K562 (cell line): ENCODE measurements at regions not wholly inside any gene's neighbourhood (a gene's known extent, or its start where the extent isn't known, plus 50 kb on each side); places are given as distances from the start of the nearest gene placed in this dataset.

Experiments used
- CBX2 ChIP-seq: fragments of 200-600 bp; sonication (generic); IDR thresholded peaks from one replicate; pipeline ENCODE4 v1.6.1; 2012; ENCODE audit warnings: mild to moderate bottlenecking, low read length, inconsistent platforms; ENCODE audit not compliant: insufficient read depth, poor library complexity, severe bottlenecking
- CXXC5 ChIP-seq: fragments of 250-450 bp; sonication (Bioruptor Pico); IDR thresholded peaks from 2 replicates; pipeline ENCODE4 v1.8.0; 2022; ENCODE audit warnings: inconsistent platforms, mild to moderate bottlenecking, moderate library complexity
- ELK3 ChIP-seq: fragments of 450-650 bp; formaldehyde crosslinking; IDR thresholded peaks from 2 replicates; pipeline ENCODE4 v1.4.0; 2020; ENCODE audit warnings: mild to moderate bottlenecking
- FOXJ3 ChIP-seq: sonication (generic); formaldehyde crosslinking; IDR thresholded peaks from 2 replicates; pipeline ENCODE4 v1.4.0; 2020; ENCODE audit warnings: mild to moderate bottlenecking, missing genetic modification reagents
- HDAC2 ChIP-seq: fragments of 450-650 bp; IDR thresholded peaks from 2 replicates; pipeline ENCODE4 v1.6.1; 2016; ENCODE audit warnings: mild to moderate bottlenecking
- JUN ChIP-seq, 2 experiments: sonication (generic) in 1 of 2; formaldehyde crosslinking in 1 of 2; IDR thresholded peaks; 2 replicates each; pipeline versions ENCODE4 v1.6.1 to v1.8.0; 2012 to 2022; ENCODE audit warnings: borderline replicate concordance in 2 of 2, mild to moderate bottlenecking in 2 of 2, improper control_type of control experiment in 1 of 2, low read depth in 1 of 2, low read length in 1 of 2, missing genetic modification reagents in 1 of 2
- JUND ChIP-seq, 2 experiments: IDR thresholded peaks; 2 replicates in 1 of 2; 3 replicates in 1 of 2; pipeline ENCODE4 v1.6.1; 2011; ENCODE audit warnings: borderline replicate concordance in 2 of 2, low read depth in 2 of 2, low read length in 2 of 2, improper control_type of control experiment in 1 of 2, missing biosample characterization in 1 of 2, missing genetic modification characterization in 1 of 2, missing genetic modification reagents in 1 of 2
- KAT8 ChIP-seq: fragments of 450-650 bp; IDR thresholded peaks from 2 replicates; pipeline ENCODE4 v1.6.1; 2016; ENCODE audit warnings: low read depth, mild to moderate bottlenecking
- NR2C1 ChIP-seq, 2 experiments: fragments of 450-650 bp; IDR thresholded peaks; 2 replicates each; pipeline ENCODE4 v1.6.1; 2017; ENCODE audit warnings: mild to moderate bottlenecking in 2 of 2, antibody characterized with exemption in 1 of 2, inconsistent platforms in 1 of 2, missing compliant biosample characterization in 1 of 2, missing genetic modification characterization in 1 of 2
- PKNOX1 ChIP-seq: fragments of 450-650 bp; IDR thresholded peaks from 2 replicates; pipeline ENCODE4 v1.6.1; 2016
- POLR2A ChIP-seq: fragments of 450-650 bp; conservative IDR thresholded peaks from 2 replicates; pipeline ENCODE4 v1.6.1; 2016
- STAG1 ChIP-seq: sonication (generic); formaldehyde crosslinking; IDR thresholded peaks from 2 replicates; pipeline ENCODE4 v1.5.0; 2020; ENCODE audit warnings: missing genetic modification reagents, borderline replicate concordance
- TCF7 ChIP-seq: sonication (generic); IDR thresholded peaks from 2 replicates; pipeline ENCODE4 v1.6.1; 2016; ENCODE audit warnings: antibody characterized with exemption, borderline replicate concordance
- TFAP4 ChIP-seq: sonication (generic); formaldehyde crosslinking; IDR thresholded peaks from 2 replicates; pipeline ENCODE4 v1.8.0; 2022; ENCODE audit warnings: missing genetic modification reagents, mild to moderate bottlenecking, moderate library complexity, borderline replicate concordance
- XRCC5 ChIP-seq: fragments of 200-400 bp; formaldehyde crosslinking; IDR thresholded peaks from 2 replicates; pipeline ENCODE4 v1.6.1; 2017; ENCODE audit warnings: low read depth, mild to moderate bottlenecking, low read length
- ZEB2 ChIP-seq: fragments of 450-650 bp; IDR thresholded peaks from 2 replicates; pipeline ENCODE4 v1.6.1; 2016
- ZNF140 ChIP-seq: fragments of 250-450 bp; sonication (Bioruptor Pico); IDR thresholded peaks from 2 replicates; pipeline ENCODE4 v1.8.0; 2021; ENCODE audit warnings: moderate library complexity, mild to moderate bottlenecking, inconsistent platforms
- ZNF23 ChIP-seq: fragments of 250-450 bp; sonication (Bioruptor Pico); IDR thresholded peaks from 2 replicates; pipeline ENCODE4 v1.4.0; 2020; ENCODE audit warnings: mild to moderate bottlenecking
- ZNF589 ChIP-seq: fragments of 200-800 bp; sonication (Bioruptor generic); IDR thresholded peaks from 2 replicates; pipeline ENCODE4 v1.6.1; 2016; ENCODE audit warnings: low read depth, missing genetic modification characterization, missing compliant biosample characterization
- ZNF717 ChIP-seq: fragments of 250-450 bp; sonication (Bioruptor Pico); IDR thresholded peaks from 2 replicates; pipeline ENCODE4 v1.5.0; 2021
- TF ChIP-seq, protein P1 (sequence below): fragments of 450-650 bp; IDR thresholded peaks from 2 replicates; pipeline ENCODE4 v1.6.1; 2018; ENCODE audit warnings: mild to moderate bottlenecking, low read depth; ENCODE audit not compliant: partially characterized antibody
- TF ChIP-seq, protein P2 (sequence below): fragments of 450-650 bp; formaldehyde crosslinking; IDR thresholded peaks from 2 replicates; pipeline ENCODE4 v1.4.0; 2022; ENCODE audit warnings: mild to moderate bottlenecking, moderate library complexity

- TF ChIP-seq ZEB2: peak; percentile 64; the same call in 1 of the 2 replicates
- no peak for TF ChIP-seq ZNF140
- no peak for TF ChIP-seq CBX2
- no peak for TF ChIP-seq STAG1 (CRISPR knock-in tag)
- no peak for TF ChIP-seq PKNOX1
- no peak for TF ChIP-seq XRCC5
- no peak; the same call in 1 of the 2 replicates for TF ChIP-seq CXXC5 (CRISPR knock-in tag)
- peak; percentile 27; the same call in 1 of the 2 replicates for TF ChIP-seq JUND (IDR thresholded peaks at IDR 0.05; ENCODE audit: borderline replicate concordance, low read depth, low read length)
- no peak; the same call in 2 of the 3 replicates for TF ChIP-seq JUND (tag; IDR thresholded peaks at IDR 0.05; ENCODE audit: borderline replicate concordance, low read depth, low read length)
- TF ChIP-seq, protein P1, sequence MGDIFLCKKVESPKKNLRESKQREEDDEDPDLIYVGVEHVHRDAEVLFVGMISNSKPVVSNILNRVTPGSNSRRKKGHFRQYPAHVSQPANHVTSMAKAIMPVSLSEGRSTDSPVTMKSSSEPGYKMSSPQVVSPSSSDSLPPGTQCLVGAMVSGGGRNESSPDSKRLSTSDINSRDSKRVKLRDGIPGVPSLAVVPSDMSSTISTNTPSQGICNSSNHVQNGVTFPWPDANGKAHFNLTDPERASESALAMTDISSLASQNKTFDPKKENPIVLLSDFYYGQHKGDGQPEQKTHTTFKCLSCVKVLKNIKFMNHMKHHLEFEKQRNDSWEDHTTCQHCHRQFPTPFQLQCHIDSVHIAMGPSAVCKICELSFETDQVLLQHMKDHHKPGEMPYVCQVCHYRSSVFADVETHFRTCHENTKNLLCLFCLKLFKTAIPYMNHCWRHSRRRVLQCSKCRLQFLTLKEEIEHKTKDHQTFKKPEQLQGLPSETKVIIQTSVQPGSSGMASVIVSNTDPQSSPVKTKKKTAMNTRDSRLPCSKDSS: no peak
- no peak for TF ChIP-seq ELK3 (CRISPR knock-in tag)
- TF ChIP-seq ZNF717: no peak
- no peak for TF ChIP-seq FOXJ3
- TF ChIP-seq ZNF589 (CRISPR knock-in tag): no peak
- TF ChIP-seq ZNF23 (CRISPR knock-in tag): no peak
- peak; percentile 76; the same call in 1 of the 2 replicates for TF ChIP-seq TCF7
- TF ChIP-seq KAT8: no peak
- TF ChIP-seq TFAP4: 0 out of 2 replicates have a peak, but pooled peaks have one; percentile 11
- TF ChIP-seq HDAC2: peak; percentile 67; the same call in 1 of the 2 replicates
- TF ChIP-seq, protein P2, sequence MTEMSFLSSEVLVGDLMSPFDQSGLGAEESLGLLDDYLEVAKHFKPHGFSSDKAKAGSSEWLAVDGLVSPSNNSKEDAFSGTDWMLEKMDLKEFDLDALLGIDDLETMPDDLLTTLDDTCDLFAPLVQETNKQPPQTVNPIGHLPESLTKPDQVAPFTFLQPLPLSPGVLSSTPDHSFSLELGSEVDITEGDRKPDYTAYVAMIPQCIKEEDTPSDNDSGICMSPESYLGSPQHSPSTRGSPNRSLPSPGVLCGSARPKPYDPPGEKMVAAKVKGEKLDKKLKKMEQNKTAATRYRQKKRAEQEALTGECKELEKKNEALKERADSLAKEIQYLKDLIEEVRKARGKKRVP (CRISPR knock-in tag): no peak
- TF ChIP-seq NR2C1 (IDR thresholded peaks at IDR 0.05): no peak
- TF ChIP-seq NR2C1 (tag; IDR thresholded peaks at IDR 0.05): no peak
- TF ChIP-seq POLR2A: no peak
- no peak for TF ChIP-seq JUN (IDR thresholded peaks at IDR 0.05; ENCODE audit: borderline replicate concordance, low read depth, low read length)
- no peak for TF ChIP-seq JUN (CRISPR knock-in tag; IDR thresholded peaks at IDR 0.05; ENCODE audit: borderline replicate concordance)
Observed at GRCh38 chr17:27956601-27957445, 63.7 kb upstream of the LYRM9 start (continued).
